Stimulated activated effector memory CD8-positive, alpha-beta T cell treated with anti-CD3 and anti-CD28 coated beads, Interleukin-12 subunit alpha, Interleukin-12 subunit beta, amount 100 ng/mL, for 72 hours (primary cell): ENCODE measurements at regions not wholly inside any gene's neighbourhood (a gene's known extent, or its start where the extent isn't known, plus 50 kb on each side); places are given as distances from the start of the nearest gene placed in this dataset.

Experiments used
- ATAC-seq: fragments of 150-1000 bp; cut with Tn5 transposase; 2 replicates; pipeline ENCODE4 v1.10.0; 2021
- DNase-seq, 2 donors: peaks; one replicate each; pipeline ENCODE4 v3.0.0; 2021 to 2022; ENCODE audit warnings: low spot score in 2 of 2
- H3K27ac Mint-ChIP-seq: one replicate; pipeline ENCODE4 v1.8.0; 2022; ENCODE audit warnings: mild to moderate bottlenecking, mixed read lengths
- H3K36me3 Mint-ChIP-seq: one replicate; pipeline ENCODE4 v1.8.0; 2022; ENCODE audit warnings: mild to moderate bottlenecking, mixed read lengths
- H3K4me1 Mint-ChIP-seq: one replicate; pipeline ENCODE4 v1.8.0; 2022; ENCODE audit warnings: mixed read lengths
- H3K4me3 Mint-ChIP-seq: one replicate; pipeline ENCODE4 v1.8.0; 2022; ENCODE audit warnings: mild to moderate bottlenecking, mixed read lengths
- H3K9me3 Mint-ChIP-seq: one replicate; pipeline ENCODE4 v1.8.0; 2022; ENCODE audit warnings: mixed read lengths

GRCh38 chr6:138550346-138550767 is 51.1 kb upstream of the NHSL1 start:
- Mint-ChIP-seq H3K9me3 (no peaks in the 10 kb centered on the region), H3K4me1 (peaks cover 16% of the 10 kb centered on the region), H3K4me3 (no peak overlapping the region), H3K27ac (no peak overlapping the region), H3K36me3 (no peaks in the 10 kb centered on the region)
- DNase-seq (no peak), ATAC-seq (no peak)

DNA sequence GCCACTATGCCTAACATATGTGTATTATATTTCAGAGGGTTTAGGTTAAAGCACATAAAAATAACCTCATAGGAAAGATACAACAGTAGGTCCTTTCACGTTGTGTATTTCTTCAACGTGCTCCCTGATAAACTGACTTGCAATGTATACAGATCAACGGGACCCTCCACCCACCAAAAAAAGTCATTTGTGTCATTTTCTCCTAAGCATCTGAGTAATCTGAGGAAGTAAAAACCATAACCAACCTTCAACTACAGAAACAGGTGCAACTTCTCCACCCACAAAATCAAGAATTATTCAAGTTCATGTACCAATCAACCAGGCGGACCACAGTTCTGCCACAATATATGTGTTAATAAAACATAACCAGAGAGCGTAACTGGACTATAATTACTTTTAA is 54.9 kb upstream of the NHSL1 start:
- Mint-ChIP-seq H3K4me3 (no peak overlapping the region), H3K9me3 (no peaks in the 10 kb centered on the region), H3K4me1 (no peaks in the 10 kb centered on the region), H3K27ac (no peak overlapping the region), H3K36me3 (no peaks in the 10 kb centered on the region)
- ATAC-seq (no peak), DNase-seq (no peak)

GRCh38 chr6:138555421-138555988 is 56.2 kb upstream of the NHSL1 start:
- ATAC-seq = no peak
- no peaks in the 10 kb centered on the region for H3K9me3 Mint-ChIP-seq
- H3K4me3 Mint-ChIP-seq = no peak overlapping the region
- no peaks in the 10 kb centered on the region for H3K36me3 Mint-ChIP-seq
- H3K27ac Mint-ChIP-seq = no peak overlapping the region
- DNase-seq = no peak
- no peaks in the 10 kb centered on the region for H3K4me1 Mint-ChIP-seq

GRCh38 chr6:138557147-138557546 is 57.9 kb upstream of the NHSL1 start:
- DNase-seq = no peak
- Mint-ChIP-seq H3K4me1 (no peaks in the 10 kb centered on the region), H3K36me3 (no peaks in the 10 kb centered on the region), H3K4me3 (no peak overlapping the region), H3K9me3 (no peaks in the 10 kb centered on the region), H3K27ac (no peak overlapping the region)
- no peak for ATAC-seq

- no peaks in the 10 kb centered on the region for H3K36me3 Mint-ChIP-seq
- ATAC-seq (no peak), DNase-seq (no peak)
- no peak overlapping the region for H3K4me3 Mint-ChIP-seq
- no peak overlapping the region for H3K27ac Mint-ChIP-seq
- H3K9me3 Mint-ChIP-seq = no peaks in the 10 kb centered on the region
- H3K4me1 Mint-ChIP-seq = no peaks in the 10 kb centered on the region
Measured at GRCh38 chr6:138559143-138559542, 59.8 kb upstream of the NHSL1 start.

DNA sequence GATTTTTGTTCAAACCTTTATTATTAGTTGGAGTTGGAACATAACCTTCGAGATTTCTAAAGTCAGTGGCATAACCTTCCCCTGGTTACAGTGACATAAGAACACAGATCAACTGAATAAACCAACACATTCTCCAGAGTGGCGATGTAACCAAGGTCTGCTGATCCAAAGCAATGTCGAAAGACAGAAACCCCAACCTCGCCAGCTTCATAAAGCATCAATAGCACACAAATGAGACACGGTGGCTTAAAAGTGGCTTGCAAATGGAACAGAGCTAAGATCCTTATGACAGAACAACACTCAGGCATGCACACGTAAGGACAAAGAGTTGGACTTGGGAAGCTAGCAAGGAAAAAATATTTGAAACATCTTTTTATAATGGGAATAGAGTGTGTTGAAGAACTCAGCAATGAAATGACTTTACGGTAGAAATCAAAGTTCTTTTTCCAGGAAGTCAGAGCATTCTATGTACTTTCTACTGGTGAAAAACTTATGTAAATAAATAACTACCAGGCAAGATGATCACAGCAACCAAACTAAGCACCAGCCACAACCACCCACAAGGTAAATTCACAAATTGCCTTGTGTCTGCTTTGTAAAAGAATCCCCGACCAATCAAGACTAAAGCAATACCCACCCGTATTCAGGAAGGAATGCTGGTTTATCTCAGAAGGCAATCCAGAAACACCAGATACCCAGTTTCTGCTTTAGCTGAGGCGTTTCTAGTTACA is 61.0 kb upstream of the NHSL1 start:
- Mint-ChIP-seq H3K36me3 (no peaks in the 10 kb centered on the region), H3K9me3 (no peaks in the 10 kb centered on the region), H3K4me3 (no peak overlapping the region), H3K27ac (no peak overlapping the region), H3K4me1 (no peaks in the 10 kb centered on the region)
- ATAC-seq (no peak), DNase-seq (no peak)

- Mint-ChIP-seq H3K4me1 (no peaks in the 10 kb centered on the region), H3K27ac (no peak overlapping the region), H3K4me3 (no peak overlapping the region), H3K36me3 (no peaks in the 10 kb centered on the region), H3K9me3 (no peaks in the 10 kb centered on the region)
- ATAC-seq = no peak
- no peak for DNase-seq
Measured at GRCh38 chr6:138562691-138563090, 63.4 kb upstream of the NHSL1 start.

- Mint-ChIP-seq H3K9me3 (no peaks in the 10 kb centered on the region), H3K36me3 (no peaks in the 10 kb centered on the region), H3K4me3 (no peak overlapping the region), H3K27ac (no peak overlapping the region), H3K4me1 (no peaks in the 10 kb centered on the region)
- no peak for ATAC-seq
- DNase-seq = no peak
Measured at GRCh38 chr6:138563231-138563630, 63.9 kb upstream of the NHSL1 start.

DNA sequence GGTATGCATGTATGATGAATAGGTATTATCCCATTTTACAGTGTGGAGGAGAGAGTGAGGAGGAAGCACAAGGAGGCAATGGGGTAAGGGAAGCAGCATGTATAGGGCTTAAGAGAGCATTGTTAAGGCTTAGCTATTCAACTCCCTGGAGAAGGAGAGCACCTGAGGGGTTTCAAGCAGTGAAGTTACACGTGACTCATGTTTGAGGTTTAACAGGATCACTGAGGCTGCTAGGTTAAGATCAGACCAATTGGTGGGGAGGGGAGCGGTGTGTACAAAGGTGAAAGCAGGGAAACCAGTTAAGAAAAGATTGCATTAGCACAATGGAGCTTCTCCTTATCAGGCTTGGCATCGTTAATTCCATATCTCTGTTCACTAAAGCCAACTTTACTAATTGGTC is 64.4 kb upstream of the NHSL1 start:
- Mint-ChIP-seq H3K36me3 (no peaks in the 10 kb centered on the region), H3K27ac (no peak overlapping the region), H3K4me3 (no peak overlapping the region), H3K4me1 (no peaks in the 10 kb centered on the region), H3K9me3 (no peaks in the 10 kb centered on the region)
- no peak for ATAC-seq
- no peak for DNase-seq

- Mint-ChIP-seq H3K9me3 (no peaks in the 10 kb centered on the region), H3K4me3 (no peak overlapping the region), H3K27ac (no peak overlapping the region), H3K4me1 (no peaks in the 10 kb centered on the region), H3K36me3 (no peaks in the 10 kb centered on the region)
- DNase-seq (no peak), ATAC-seq (no peak)
Measured at GRCh38 chr6:138564170-138564721, 65.0 kb upstream of the NHSL1 start.

GRCh38 chr6:138567052-138567451 is 67.8 kb upstream of the NHSL1 start:
- no peak for DNase-seq
- ATAC-seq = no peak
- Mint-ChIP-seq H3K27ac (no peak overlapping the region), H3K4me3 (no peak overlapping the region), H3K4me1 (no peaks in the 10 kb centered on the region), H3K36me3 (no peaks in the 10 kb centered on the region), H3K9me3 (no peaks in the 10 kb centered on the region)

GRCh38 chr6:138568997-138569396 is 69.7 kb upstream of the NHSL1 start:
- no peak for ATAC-seq
- DNase-seq = no peak
- H3K4me1 Mint-ChIP-seq = no peaks in the 10 kb centered on the region
- H3K36me3 Mint-ChIP-seq = no peaks in the 10 kb centered on the region
- no peaks in the 10 kb centered on the region for H3K9me3 Mint-ChIP-seq
- no peak overlapping the region for H3K4me3 Mint-ChIP-seq
- no peak overlapping the region for H3K27ac Mint-ChIP-seq

DNA sequence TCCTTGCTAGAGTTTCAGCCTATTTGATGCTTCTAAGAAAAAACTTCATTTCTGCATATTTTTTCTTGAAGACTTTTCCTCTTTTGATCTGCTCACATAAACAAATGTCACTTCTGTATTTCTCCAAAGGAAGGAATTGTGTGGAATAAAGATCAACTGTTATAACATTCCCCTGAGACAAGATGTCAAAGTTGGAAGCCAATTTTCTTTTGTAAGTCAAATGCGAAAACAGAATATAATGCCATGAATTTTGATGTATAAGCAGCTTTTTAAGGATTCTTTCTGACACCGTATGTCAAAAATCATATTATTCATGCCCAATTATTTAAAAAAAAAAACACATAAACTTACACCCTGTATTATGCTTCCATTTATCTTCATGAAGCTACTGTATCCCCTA is 70.3 kb upstream of the NHSL1 start:
- Mint-ChIP-seq H3K36me3 (no peaks in the 10 kb centered on the region), H3K4me1 (no peaks in the 10 kb centered on the region), H3K27ac (no peak overlapping the region), H3K9me3 (no peaks in the 10 kb centered on the region), H3K4me3 (no peak overlapping the region)
- no peak for DNase-seq
- ATAC-seq = no peak

DNA sequence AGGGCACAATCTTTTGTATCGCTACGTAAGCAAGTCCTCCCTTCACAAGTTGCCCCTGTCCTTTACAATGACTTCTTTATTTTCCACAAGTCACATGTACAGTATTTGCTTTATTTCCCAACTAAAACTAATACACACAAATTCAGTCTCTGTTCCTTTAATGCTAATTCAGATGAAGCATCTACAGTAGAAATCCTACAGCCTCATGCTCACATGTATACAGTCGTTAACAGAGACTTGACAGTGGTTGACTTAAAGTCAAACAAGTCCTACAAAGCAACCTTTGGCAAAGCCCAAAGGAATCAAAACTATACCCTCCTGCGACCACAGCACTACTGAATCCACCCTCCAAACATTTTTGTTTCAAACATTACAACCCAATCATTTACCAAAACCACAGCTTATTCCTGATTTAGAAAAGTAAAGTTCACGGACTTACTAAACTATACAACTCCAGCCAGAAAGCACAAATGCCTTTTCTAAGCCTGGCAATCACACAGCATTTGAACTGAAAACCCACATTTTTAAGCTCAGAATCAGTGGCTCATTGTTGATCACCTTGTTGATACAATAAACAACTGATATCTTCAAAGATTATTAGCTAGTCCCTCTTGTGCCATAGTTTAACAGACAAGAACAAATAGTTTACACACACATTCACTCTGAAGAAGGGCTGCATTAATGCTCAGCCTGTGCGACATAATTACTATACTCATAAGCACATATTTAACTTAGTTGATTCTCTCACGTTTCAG is 70.9 kb upstream of the NHSL1 start:
- Mint-ChIP-seq H3K27ac (no peak overlapping the region), H3K36me3 (no peaks in the 10 kb centered on the region), H3K4me1 (no peaks in the 10 kb centered on the region), H3K9me3 (no peaks in the 10 kb centered on the region), H3K4me3 (no peak overlapping the region)
- ATAC-seq (no peak), DNase-seq (no peak)

DNA sequence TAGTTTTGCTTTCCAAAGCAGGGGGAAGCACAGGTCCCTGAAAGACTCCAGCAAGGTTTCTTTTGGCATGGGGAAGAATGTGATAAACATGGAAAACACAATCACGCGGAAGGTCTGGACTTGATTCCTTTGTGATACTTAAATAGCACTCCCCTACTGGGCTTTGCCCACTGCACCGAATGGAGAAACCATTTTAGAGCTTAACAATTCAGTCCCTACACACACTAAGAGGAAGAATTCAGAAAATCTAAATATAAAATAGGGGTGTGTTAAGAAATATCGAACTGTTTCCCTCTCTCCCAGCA is 71.4 kb upstream of the NHSL1 start:
- H3K4me1 Mint-ChIP-seq = no peaks in the 10 kb centered on the region
- no peak for DNase-seq
- H3K27ac Mint-ChIP-seq = no peak overlapping the region
- no peaks in the 10 kb centered on the region for H3K36me3 Mint-ChIP-seq
- no peak overlapping the region for H3K4me3 Mint-ChIP-seq
- H3K9me3 Mint-ChIP-seq = no peaks in the 10 kb centered on the region
- no peak for ATAC-seq

DNA sequence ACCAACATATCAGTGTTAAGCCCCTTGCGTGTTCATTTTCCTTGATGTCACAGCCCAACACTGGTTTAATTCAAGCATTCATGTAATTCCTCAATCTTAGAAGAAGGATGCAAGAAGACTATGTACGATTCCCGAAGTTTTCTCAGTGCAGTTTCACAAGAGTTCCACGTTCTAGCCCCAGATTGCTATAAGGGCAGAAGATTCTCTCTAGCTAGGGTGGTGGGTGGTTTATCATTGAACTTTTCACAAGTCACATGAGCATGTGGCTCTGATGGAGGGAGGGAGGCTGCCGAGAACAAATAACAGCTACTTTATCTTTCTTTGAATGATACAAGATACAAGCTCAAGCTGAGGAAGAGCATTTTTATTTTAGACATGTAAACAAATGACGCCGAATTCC is 71.9 kb upstream of the NHSL1 start:
- DNase-seq = no peak
- Mint-ChIP-seq H3K9me3 (no peaks in the 10 kb centered on the region), H3K4me3 (no peak overlapping the region), H3K36me3 (no peaks in the 10 kb centered on the region), H3K27ac (no peak overlapping the region), H3K4me1 (no peaks in the 10 kb centered on the region)
- no peak for ATAC-seq
